HepG2 (cell line): ENCODE measurements at regions not wholly inside any gene's neighbourhood (a gene's known extent, or its start where the extent isn't known, plus 50 kb on each side); places are given as distances from the start of the nearest gene placed in this dataset.

ENCODE experiments used
- ATAC-seq: fragments of 200-7000 bp; cut with Tn5 transposase; 3 replicates; pipeline ENCODE4 v1.9.1; 2020; ENCODE audit warnings: mild to moderate bottlenecking, moderate library complexity
- BruUV-seq: library from RNA; stranded (reverse); fragments of 400-500 nt; replicated peaks from 2 replicates; lab custom pipeline; 2021; lab: Mats Ljungman, UMichigan
- CTCF ChIA-PET: fragments of 300-600 bp; formaldehyde crosslinking; extraction: SDS; loops from one replicate; lab custom pipeline; 2021; ENCODE audit warnings: low total read pairs, inconsistent platforms, low intra/inter-chr PET ratio; lab: Yijun Ruan, JAX
- POLR2A ChIA-PET: fragments of 350-600 bp; sonication (Branson Sonifier 250); formaldehyde crosslinking; loops from one replicate; lab custom pipeline; 2020; ENCODE audit warnings: antibody characterized with exemption, inconsistent platforms; lab: Yijun Ruan, JAX
- DNase-seq: peaks from one replicate; pipeline ENCODE4 v3.0.0-alpha.2; 2015; ENCODE audit warnings: low spot score
- FAIRE-seq: peaks from 3 replicates; lab custom pipeline; 2011; peaks lifted over from hg19 to GRCh38; lab: Jason Lieb, UNC
- H2AFZ ChIP-seq: one replicate; pipeline ENCODE4 v1.6.1; 2011; ENCODE audit warnings: low read length, inconsistent platforms
- H3K27ac ChIP-seq: fragments of 300-600 bp; 3 replicates; pipeline ENCODE4 v1.8.0; 2011; ENCODE audit warnings: mixed run types, mild to moderate bottlenecking, mixed read lengths, low read length, inconsistent platforms; ENCODE audit not compliant: insufficient read depth; ENCODE audit errors: extremely low read length
- H3K27me3 ChIP-seq, 2 experiments: fragments of 200-600 bp in 1 of 2; 2 replicates in 1 of 2; 3 replicates in 1 of 2; pipeline versions ENCODE4 v1.6.0 to v1.8.0; 2011; ENCODE audit warnings: low read length in 2 of 2, mild to moderate bottlenecking in 2 of 2, moderate library complexity in 2 of 2, inconsistent platforms in 1 of 2; ENCODE audit not compliant: insufficient read depth in 2 of 2, control insufficient read depth in 1 of 2
- H3K36me3 ChIP-seq, 2 experiments: fragments of 200-600 bp in 1 of 2; replicated peaks in 1 of 2; 2 replicates in 1 of 2; 3 replicates in 1 of 2; pipeline versions ENCODE4 v1.5.1 to v1.8.0; 2011; ENCODE audit warnings: low read length in 2 of 2, inconsistent platforms in 1 of 2; ENCODE audit not compliant: insufficient read depth in 2 of 2, control insufficient read depth in 1 of 2
- H3K4me1 ChIP-seq: 2 replicates; pipeline ENCODE4 v1.5.1; 2012; ENCODE audit warnings: low read length, inconsistent platforms; ENCODE audit not compliant: insufficient read depth
- H3K4me2 ChIP-seq: 2 replicates; pipeline ENCODE4 v1.6.0; 2011; ENCODE audit warnings: low read depth, low read length, inconsistent platforms
- H3K4me3 ChIP-seq, 3 experiments: fragments of 200-600 bp in 1 of 3; sonication (generic), shearing (Covaris generic) in 1 of 3; replicated peaks in 1 of 3; 2 replicates each; pipeline ENCODE4 v1.5.1; 2011 to 2016; ENCODE audit warnings: low read length in 3 of 3, inconsistent platforms in 2 of 3, low read depth in 2 of 3, mild to moderate bottlenecking in 2 of 3, control low read depth in 1 of 3, mixed read lengths in 1 of 3; ENCODE audit not compliant: insufficient read depth in 1 of 3
- H3K79me2 ChIP-seq: one replicate; pipeline ENCODE4 v1.6.1; 2011; ENCODE audit warnings: low read length, inconsistent platforms; ENCODE audit not compliant: insufficient read depth
- H3K9ac ChIP-seq: 2 replicates; pipeline ENCODE4 v1.6.0; 2011; ENCODE audit warnings: mild to moderate bottlenecking, low read depth, low read length, inconsistent platforms; ENCODE audit not compliant: insufficient read depth
- H3K9me3 ChIP-seq: 2 replicates; pipeline ENCODE4 v1.5.1; 2012; ENCODE audit warnings: mild to moderate bottlenecking, low read length
- H4K20me1 ChIP-seq: 2 replicates; pipeline ENCODE4 v1.6.0; 2011; ENCODE audit warnings: inconsistent platforms, mild to moderate bottlenecking, low read length, moderate library complexity; ENCODE audit not compliant: insufficient read depth
- HOXA3 ChIP-seq: sonication (generic); formaldehyde crosslinking; IDR thresholded peaks from 2 replicates; pipeline ENCODE4 v1.5.0; 2020; ENCODE audit warnings: missing genetic modification reagents
- LRRFIP1 ChIP-seq: sonication (generic); formaldehyde crosslinking; conservative IDR thresholded peaks from 2 replicates; pipeline ENCODE4 v1.4.0; 2020; ENCODE audit warnings: missing genetic modification reagents
- MXI1 ChIP-seq: IDR thresholded peaks from 3 replicates; pipeline ENCODE4 v1.6.1; 2012; ENCODE audit warnings: low read depth, low read length, inconsistent platforms, borderline replicate concordance
- SMAD1 ChIP-seq: sonication (generic); formaldehyde crosslinking; IDR thresholded peaks from 2 replicates; pipeline ENCODE4 v1.4.0; 2020; ENCODE audit warnings: missing genetic modification reagents, low read depth, mild to moderate bottlenecking, borderline replicate concordance
- ZBTB38 ChIP-seq: sonication (generic); formaldehyde crosslinking; IDR thresholded peaks from 2 replicates; pipeline ENCODE4 v1.5.1; 2020; ENCODE audit warnings: mild to moderate bottlenecking, missing genetic modification reagents
- ZEB1 ChIP-seq: IDR thresholded peaks from 2 replicates; pipeline ENCODE4 v1.6.1; 2012; ENCODE audit warnings: mild to moderate bottlenecking, low read depth, inconsistent platforms; ENCODE audit not compliant: insufficient replicate concordance
- ZNF18 ChIP-seq: sonication (generic); formaldehyde crosslinking; IDR thresholded peaks from 2 replicates; pipeline ENCODE4 v1.8.0; 2022; ENCODE audit warnings: mild to moderate bottlenecking, missing genetic modification reagents; ENCODE audit not compliant: insufficient replicate concordance
- ZNF274 ChIP-seq: sonication (generic); formaldehyde crosslinking; IDR thresholded peaks from 2 replicates; pipeline ENCODE4 v1.5.1; 2020; ENCODE audit warnings: mild to moderate bottlenecking, missing genetic modification reagents
- ZNF329 ChIP-seq: sonication (generic); formaldehyde crosslinking; IDR thresholded peaks from 2 replicates; pipeline ENCODE4 v1.9.0; 2021; ENCODE audit warnings: low read depth, mild to moderate bottlenecking, missing genetic modification reagents
- WGBS: methylation state at CpG from one replicate; pipeline ENCODE4 v1.1.6; 2017; ENCODE audit warnings: low lambda C conversion rate; 5-methylcytosine and 5-hydroxymethylcytosine counted together
- in situ Hi-C: cut with HindIII; loops from 2 replicates; pipeline ENCODE4 v1.10.0; 2017; ENCODE audit warnings: low pct_unique_long_range_greater_than_20kb; ENCODE audit not compliant: extremely low pct_ligation_motif_present
- intact Hi-C: fragments of 100-400 bp; cut with micrococcal nuclease; formaldehyde crosslinking; loops from one replicate; pipeline ENCODE4 v1.10.0; 2022; ENCODE audit not compliant: unreplicated experiment
- TF ChIP-seq, protein P1 (sequence below): sonication (generic); formaldehyde crosslinking; IDR thresholded peaks from 2 replicates; pipeline ENCODE4 v1.5.0; 2020; ENCODE audit warnings: mild to moderate bottlenecking, missing genetic modification reagents
- TF ChIP-seq, protein P2 (sequence below): sonication (generic); formaldehyde crosslinking; IDR thresholded peaks from 2 replicates; pipeline ENCODE4 v1.4.0; 2020; ENCODE audit warnings: mild to moderate bottlenecking, missing genetic modification reagents

- Histone ChIP-seq H3K79me2 (no peaks in the 10 kb centered on the region), H3K9me3 (no peaks in the 10 kb centered on the region), H3K9ac (no peak overlapping the region), H3K36me3 (no peaks in the 10 kb centered on the region), H3K4me3 (no peak overlapping the region), H3K4me1 (peaks cover 12% of the 10 kb centered on the region), H3K27ac (no peak overlapping the region), H2AFZ (no peak overlapping the region), H3K4me2 (no peak overlapping the region), H4K20me1 (no peaks in the 10 kb centered on the region), H3K27me3 (no peaks in the 10 kb centered on the region)
- ATAC-seq (no peak), FAIRE-seq (no peak), DNase-seq (no peak)
- in situ Hi-C loops (no loop called here), intact Hi-C loops (no loop called here)
- POLR2A ChIA-PET, result no interaction called here
- 5% methylated on average over 1 of the region's 1 CpG for WGBS
- CTCF ChIA-PET, result no interaction called here
- BruUV-seq, result no TSS peak
- TF ChIP-seq SMAD1 (CRISPR knock-in tag), result no peak
- no peak for TF ChIP-seq ZNF18 (CRISPR knock-in tag)
- no peak for TF ChIP-seq LRRFIP1
- TF ChIP-seq ZNF274 (CRISPR knock-in tag), result no peak
- TF ChIP-seq MXI1, result no peak
- TF ChIP-seq, protein P1, sequence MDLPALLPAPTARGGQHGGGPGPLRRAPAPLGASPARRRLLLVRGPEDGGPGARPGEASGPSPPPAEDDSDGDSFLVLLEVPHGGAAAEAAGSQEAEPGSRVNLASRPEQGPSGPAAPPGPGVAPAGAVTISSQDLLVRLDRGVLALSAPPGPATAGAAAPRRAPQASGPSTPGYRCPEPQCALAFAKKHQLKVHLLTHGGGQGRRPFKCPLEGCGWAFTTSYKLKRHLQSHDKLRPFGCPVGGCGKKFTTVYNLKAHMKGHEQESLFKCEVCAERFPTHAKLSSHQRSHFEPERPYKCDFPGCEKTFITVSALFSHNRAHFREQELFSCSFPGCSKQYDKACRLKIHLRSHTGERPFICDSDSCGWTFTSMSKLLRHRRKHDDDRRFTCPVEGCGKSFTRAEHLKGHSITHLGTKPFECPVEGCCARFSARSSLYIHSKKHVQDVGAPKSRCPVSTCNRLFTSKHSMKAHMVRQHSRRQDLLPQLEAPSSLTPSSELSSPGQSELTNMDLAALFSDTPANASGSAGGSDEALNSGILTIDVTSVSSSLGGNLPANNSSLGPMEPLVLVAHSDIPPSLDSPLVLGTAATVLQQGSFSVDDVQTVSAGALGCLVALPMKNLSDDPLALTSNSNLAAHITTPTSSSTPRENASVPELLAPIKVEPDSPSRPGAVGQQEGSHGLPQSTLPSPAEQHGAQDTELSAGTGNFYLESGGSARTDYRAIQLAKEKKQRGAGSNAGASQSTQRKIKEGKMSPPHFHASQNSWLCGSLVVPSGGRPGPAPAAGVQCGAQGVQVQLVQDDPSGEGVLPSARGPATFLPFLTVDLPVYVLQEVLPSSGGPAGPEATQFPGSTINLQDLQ (CRISPR knock-in tag), result no peak
- no peak for TF ChIP-seq ZBTB38 (CRISPR knock-in tag)
- TF ChIP-seq ZNF329 (CRISPR knock-in tag), result no peak
- no peak for TF ChIP-seq ZEB1
- TF ChIP-seq, protein P2, sequence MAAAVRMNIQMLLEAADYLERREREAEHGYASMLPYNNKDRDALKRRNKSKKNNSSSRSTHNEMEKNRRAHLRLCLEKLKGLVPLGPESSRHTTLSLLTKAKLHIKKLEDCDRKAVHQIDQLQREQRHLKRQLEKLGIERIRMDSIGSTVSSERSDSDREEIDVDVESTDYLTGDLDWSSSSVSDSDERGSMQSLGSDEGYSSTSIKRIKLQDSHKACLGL (CRISPR knock-in tag), result no peak
- TF ChIP-seq HOXA3 (CRISPR knock-in tag), result no peak
These were observed 64.8 kb upstream of the RBPJ start for GRCh38 chr4:26255989-26256388.
